Hepatocyte (in vitro differentiated cells): ENCODE measurements at regions not wholly inside any gene's neighbourhood (a gene's known extent, or its start where the extent isn't known, plus 50 kb on each side); places are given as distances from the start of the nearest gene placed in this dataset.

Experiments
- DNase-seq: peaks from one replicate; pipeline ENCODE4 v3.0.0-alpha.2; 2016; ENCODE audit warnings: low spot score
- H2AFZ ChIP-seq: fragments of 200-600 bp; sonication (generic); 2 replicates; pipeline ENCODE4 v1.6.0; 2016; ENCODE audit warnings: antibody characterized with exemption, mild to moderate bottlenecking
- H3K27ac ChIP-seq: fragments of 200-600 bp; sonication (generic); 2 replicates; pipeline ENCODE4 v1.5.1; 2016; ENCODE audit warnings: mild to moderate bottlenecking
- H3K27me3 ChIP-seq: fragments of 200-600 bp; sonication (generic); 2 replicates; pipeline ENCODE4 v1.6.1; 2016
- H3K36me3 ChIP-seq: fragments of 200-600 bp; sonication (generic); replicated peaks from 2 replicates; pipeline ENCODE4 v1.5.1; 2016; ENCODE audit warnings: low read depth; ENCODE audit not compliant: insufficient read depth
- H3K4me1 ChIP-seq: fragments of 200-600 bp; sonication (generic); 2 replicates; pipeline ENCODE4 v1.5.1; 2016; ENCODE audit warnings: mild to moderate bottlenecking, moderate library complexity; ENCODE audit not compliant: insufficient read depth
- H3K4me2 ChIP-seq: fragments of 200-600 bp; sonication (generic); 2 replicates; pipeline ENCODE4 v1.6.0; 2016
- H3K4me3 ChIP-seq: fragments of 200-600 bp; sonication (generic); 2 replicates; pipeline ENCODE4 v1.5.1; 2016; ENCODE audit warnings: mild to moderate bottlenecking
- H3K79me2 ChIP-seq: fragments of 200-600 bp; sonication (generic); 2 replicates; pipeline ENCODE4 v1.6.0; 2017; ENCODE audit warnings: mild to moderate bottlenecking
- H3K9me2 ChIP-seq: fragments of 200-600 bp; sonication (generic); replicated peaks from 2 replicates; pipeline ENCODE4 v1.6.0; 2017; ENCODE audit warnings: mild to moderate bottlenecking; ENCODE audit not compliant: insufficient read depth
- H3K9me3 ChIP-seq: fragments of 200-600 bp; sonication (generic); 2 replicates; pipeline ENCODE4 v1.5.1; 2016; ENCODE audit warnings: low read depth, mild to moderate bottlenecking
- H4K20me1 ChIP-seq: fragments of 200-600 bp; sonication (generic); 2 replicates; pipeline ENCODE4 v1.6.0; 2016; ENCODE audit warnings: mild to moderate bottlenecking; ENCODE audit not compliant: insufficient read depth, poor library complexity, severe bottlenecking
- CTCF ChIP-seq: fragments of 200-600 bp; sonication (generic); IDR thresholded peaks from 2 replicates; pipeline ENCODE4 v1.5.1; 2016; ENCODE audit warnings: antibody characterized with exemption, mild to moderate bottlenecking; ENCODE audit not compliant: poor library complexity
- EZH2 ChIP-seq: fragments of 200-600 bp; sonication (generic); IDR thresholded peaks from 2 replicates; pipeline ENCODE4 v1.6.1; 2016; ENCODE audit warnings: antibody characterized with exemption, mild to moderate bottlenecking, borderline replicate concordance
- EZH2phosphoT487 ChIP-seq: fragments of 200-600 bp; sonication (generic); IDR thresholded peaks from one replicate; pipeline ENCODE4 v1.6.1; 2018; ENCODE audit warnings: antibody characterized with exemption, mild to moderate bottlenecking, low read depth, moderate library complexity; ENCODE audit not compliant: unreplicated experiment, severe bottlenecking
- WGBS: methylation state at CpG from one replicate; pipeline ENCODE4 v1.1.6; 2016; ENCODE audit warnings: low lambda C conversion rate; ENCODE audit errors: missing lambda C conversion rate; 5-methylcytosine and 5-hydroxymethylcytosine counted together

- Histone ChIP-seq H3K4me1 (peaks cover 11% of the 10 kb centered on the region), H3K4me3 (no peak overlapping the region), H3K27me3 (no peaks in the 10 kb centered on the region), H3K36me3 (no peaks in the 10 kb centered on the region), H3K79me2 (no peaks in the 10 kb centered on the region), H2AFZ (no peak overlapping the region), H3K4me2 (no peak overlapping the region), H4K20me1 (no peaks in the 10 kb centered on the region), H3K27ac (no peak overlapping the region), H3K9me2 (no peaks in the 10 kb centered on the region), H3K9me3 (no peaks in the 10 kb centered on the region)
- WGBS, result 89% methylated on average over 1 of the region's 1 CpG
- TF ChIP-seq EZH2phosphoT487, result no peak
- no peak for TF ChIP-seq CTCF
- TF ChIP-seq EZH2, result no peak
- no peak for DNase-seq
Observed at GRCh38 chr18:24835751-24836150, 375.3 kb downstream of the HRH4 start.

GRCh38 chr18:24837066-24837465, 376.6 kb downstream of the HRH4 start:
- Histone ChIP-seq H3K9me2 (no peaks in the 10 kb centered on the region), H3K4me3 (no peak overlapping the region), H3K4me2 (no peak overlapping the region), H3K27ac (no peak overlapping the region), H4K20me1 (no peaks in the 10 kb centered on the region), H3K9me3 (no peaks in the 10 kb centered on the region), H2AFZ (no peak overlapping the region), H3K4me1 (peaks cover 4% of the 10 kb centered on the region), H3K36me3 (no peaks in the 10 kb centered on the region), H3K79me2 (no peaks in the 10 kb centered on the region), H3K27me3 (no peaks in the 10 kb centered on the region)
- DNase-seq, result peak; percentile 12
- WGBS, result 29% methylated on average over 3 of the region's 3 CpGs
- no peak for TF ChIP-seq EZH2phosphoT487

GRCh38 chr18:24840051-24840450, 379.6 kb downstream of the HRH4 start:
- Histone ChIP-seq H3K9me3 (no peaks in the 10 kb centered on the region), H3K27me3 (no peaks in the 10 kb centered on the region), H3K4me3 (no peak overlapping the region), H3K36me3 (no peaks in the 10 kb centered on the region), H3K27ac (no peak overlapping the region), H2AFZ (no peak overlapping the region), H3K79me2 (no peaks in the 10 kb centered on the region), H3K4me2 (no peak overlapping the region), H3K9me2 (no peaks in the 10 kb centered on the region), H4K20me1 (no peaks in the 10 kb centered on the region), H3K4me1 (no peaks in the 10 kb centered on the region)
- 85% methylated on average over 3 of the region's 3 CpGs for WGBS
- TF ChIP-seq EZH2 (no peak), CTCF (no peak), EZH2phosphoT487 (no peak)
- DNase-seq, result no peak

GRCh38 chr18:24840640-24841039, 380.2 kb downstream of the HRH4 start:
- H3K27me3 ChIP-seq, result no peaks in the 10 kb centered on the region
- no peak overlapping the region for H3K27ac ChIP-seq
- DNase-seq, result no peak
- no peaks in the 10 kb centered on the region for H3K36me3 ChIP-seq
- WGBS, result 82% methylated on average over 6 of the region's 6 CpGs
- H3K9me2 ChIP-seq, result no peaks in the 10 kb centered on the region
- no peak overlapping the region for H3K4me2 ChIP-seq
- H4K20me1 ChIP-seq, result no peaks in the 10 kb centered on the region
- no peak overlapping the region for H3K4me3 ChIP-seq
- no peak for TF ChIP-seq CTCF
- no peak for TF ChIP-seq EZH2
- TF ChIP-seq EZH2phosphoT487, result no peak
- no peaks in the 10 kb centered on the region for H3K4me1 ChIP-seq
- no peaks in the 10 kb centered on the region for H3K79me2 ChIP-seq
- H3K9me3 ChIP-seq, result no peaks in the 10 kb centered on the region
- H2AFZ ChIP-seq, result no peak overlapping the region
